Choroid plexus epithelial cell (primary cell): ENCODE measurements at regions not wholly inside any gene's neighbourhood (a gene's known extent, or its start where the extent isn't known, plus 50 kb on each side); places are given as distances from the start of the nearest gene placed in this dataset.

Experiments used
- DNase-seq: peaks from one replicate; pipeline ENCODE4 v3.0.0-alpha.2; 2010; ENCODE audit warnings: low read depth
- H3K4me3 ChIP-seq: 2 replicates; pipeline ENCODE4 v1.5.1; 2011; ENCODE audit warnings: low read depth, mild to moderate bottlenecking, control low read depth, low read length, moderate library complexity
- TF ChIP-seq, protein P1 (sequence below): conservative IDR thresholded peaks from 2 replicates; pipeline ENCODE4 v1.5.1; 2011; ENCODE audit warnings: low read depth, mild to moderate bottlenecking, control low read depth, inconsistent platforms, low read length, moderate library complexity

DNA sequence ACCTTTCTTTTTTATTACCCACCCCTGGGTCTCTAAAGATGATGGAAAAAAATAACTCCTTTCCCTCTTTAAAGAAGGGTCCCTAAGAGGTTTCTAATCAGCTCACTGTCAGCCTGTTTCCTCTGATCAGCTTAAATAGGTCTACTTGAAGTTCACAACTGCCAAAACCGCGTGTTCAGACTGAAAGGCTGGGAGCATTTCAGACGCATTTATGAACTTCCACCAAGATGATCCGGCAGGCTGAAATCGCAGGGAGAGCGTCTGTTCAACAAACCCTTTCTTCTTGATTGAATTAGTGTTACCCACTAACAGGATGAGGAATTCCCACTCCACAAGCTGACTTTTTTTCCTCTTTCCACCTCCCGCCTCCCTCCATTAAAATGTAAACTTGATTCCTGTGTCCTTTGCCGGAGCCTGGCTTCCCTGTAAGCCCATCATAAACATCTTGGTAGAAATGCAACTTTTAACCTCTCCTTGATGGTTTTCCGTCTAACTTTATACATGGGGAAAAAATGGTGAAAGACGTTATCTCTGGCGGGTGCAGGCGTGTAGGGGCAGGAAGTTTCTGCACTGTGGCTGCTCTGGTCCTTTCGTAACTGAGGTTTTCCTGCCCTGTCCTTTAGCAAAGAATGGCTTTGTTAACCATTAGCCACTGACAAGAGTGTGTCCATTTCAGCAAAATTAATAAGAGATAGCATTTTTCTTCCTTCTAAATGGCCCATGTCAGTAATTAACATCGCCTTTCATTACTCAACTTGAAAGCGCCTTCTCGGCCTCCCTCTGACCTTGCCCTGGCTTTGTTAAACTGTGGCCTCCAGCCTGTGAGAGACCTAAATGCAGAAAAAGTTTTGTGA is 130.7 kb downstream of the BAMBI start:
- no peak overlapping the region for H3K4me3 ChIP-seq
- TF ChIP-seq, protein P1, sequence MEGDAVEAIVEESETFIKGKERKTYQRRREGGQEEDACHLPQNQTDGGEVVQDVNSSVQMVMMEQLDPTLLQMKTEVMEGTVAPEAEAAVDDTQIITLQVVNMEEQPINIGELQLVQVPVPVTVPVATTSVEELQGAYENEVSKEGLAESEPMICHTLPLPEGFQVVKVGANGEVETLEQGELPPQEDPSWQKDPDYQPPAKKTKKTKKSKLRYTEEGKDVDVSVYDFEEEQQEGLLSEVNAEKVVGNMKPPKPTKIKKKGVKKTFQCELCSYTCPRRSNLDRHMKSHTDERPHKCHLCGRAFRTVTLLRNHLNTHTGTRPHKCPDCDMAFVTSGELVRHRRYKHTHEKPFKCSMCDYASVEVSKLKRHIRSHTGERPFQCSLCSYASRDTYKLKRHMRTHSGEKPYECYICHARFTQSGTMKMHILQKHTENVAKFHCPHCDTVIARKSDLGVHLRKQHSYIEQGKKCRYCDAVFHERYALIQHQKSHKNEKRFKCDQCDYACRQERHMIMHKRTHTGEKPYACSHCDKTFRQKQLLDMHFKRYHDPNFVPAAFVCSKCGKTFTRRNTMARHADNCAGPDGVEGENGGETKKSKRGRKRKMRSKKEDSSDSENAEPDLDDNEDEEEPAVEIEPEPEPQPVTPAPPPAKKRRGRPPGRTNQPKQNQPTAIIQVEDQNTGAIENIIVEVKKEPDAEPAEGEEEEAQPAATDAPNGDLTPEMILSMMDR = no peak
- peak; percentile 62 for DNase-seq

DNA sequence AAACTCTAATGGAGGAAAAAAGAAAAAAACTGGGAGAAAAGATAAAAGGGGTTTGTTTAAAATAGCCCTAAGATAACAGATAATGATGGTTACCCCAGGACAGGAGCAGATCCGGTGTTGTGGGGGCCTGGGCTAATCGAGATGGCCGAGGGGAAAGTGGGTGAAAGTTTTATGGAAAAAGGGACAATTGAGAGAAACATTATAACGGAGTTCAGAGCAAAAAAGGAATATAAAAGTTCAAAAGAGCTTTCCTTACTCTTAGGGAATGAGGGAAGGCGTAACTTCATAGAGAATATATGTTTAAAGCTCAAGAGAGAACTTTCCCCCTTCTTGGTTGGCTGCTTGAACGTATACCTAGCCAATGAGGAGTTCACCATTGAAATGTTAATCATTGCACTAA is 131.4 kb downstream of the BAMBI start:
- DNase-seq = no peak
- H3K4me3 ChIP-seq = no peak overlapping the region
- TF ChIP-seq, protein P1 = no peak

DNA sequence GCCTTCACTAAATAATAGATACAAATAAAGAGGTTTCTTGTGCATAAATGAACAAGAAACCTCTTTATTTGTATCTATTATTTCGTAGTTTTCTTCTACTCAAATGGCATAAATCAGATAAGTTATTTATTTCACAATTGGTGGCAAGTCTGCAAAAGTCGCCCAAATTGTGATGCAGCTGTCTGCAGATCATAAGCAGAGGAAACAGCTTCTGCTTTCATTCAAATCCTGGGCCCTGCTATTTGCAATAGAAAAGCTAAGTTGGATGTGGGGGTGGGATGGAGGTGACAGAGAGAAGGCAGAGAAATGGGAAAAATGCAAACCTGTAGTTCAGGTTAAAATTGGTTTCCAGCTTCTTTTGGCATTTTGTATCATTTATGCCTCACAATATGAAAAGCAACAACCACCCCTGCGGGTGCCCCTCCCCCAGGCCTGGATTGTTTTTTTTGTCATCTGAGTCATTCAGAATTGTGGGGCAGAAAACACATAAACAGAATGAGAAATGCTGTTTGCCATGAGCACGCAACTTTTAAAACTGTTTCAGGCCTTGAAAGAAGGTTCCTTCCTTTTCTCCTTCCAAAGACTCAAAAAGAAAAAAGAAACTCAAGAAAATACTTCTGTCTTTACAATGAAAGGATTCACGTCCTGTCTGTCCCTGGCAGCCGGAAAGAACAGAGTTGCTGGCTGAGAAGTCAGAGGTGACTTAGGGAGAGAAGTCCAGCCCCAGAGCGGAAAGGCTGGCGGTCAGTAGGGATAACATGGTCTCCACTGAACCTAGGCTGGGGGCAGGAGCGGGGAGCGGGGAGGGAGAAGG is 132.9 kb downstream of the BAMBI start:
- TF ChIP-seq, protein P1 = no peak
- peak; percentile 42 for DNase-seq
- H3K4me3 ChIP-seq = no peak overlapping the region

DNA sequence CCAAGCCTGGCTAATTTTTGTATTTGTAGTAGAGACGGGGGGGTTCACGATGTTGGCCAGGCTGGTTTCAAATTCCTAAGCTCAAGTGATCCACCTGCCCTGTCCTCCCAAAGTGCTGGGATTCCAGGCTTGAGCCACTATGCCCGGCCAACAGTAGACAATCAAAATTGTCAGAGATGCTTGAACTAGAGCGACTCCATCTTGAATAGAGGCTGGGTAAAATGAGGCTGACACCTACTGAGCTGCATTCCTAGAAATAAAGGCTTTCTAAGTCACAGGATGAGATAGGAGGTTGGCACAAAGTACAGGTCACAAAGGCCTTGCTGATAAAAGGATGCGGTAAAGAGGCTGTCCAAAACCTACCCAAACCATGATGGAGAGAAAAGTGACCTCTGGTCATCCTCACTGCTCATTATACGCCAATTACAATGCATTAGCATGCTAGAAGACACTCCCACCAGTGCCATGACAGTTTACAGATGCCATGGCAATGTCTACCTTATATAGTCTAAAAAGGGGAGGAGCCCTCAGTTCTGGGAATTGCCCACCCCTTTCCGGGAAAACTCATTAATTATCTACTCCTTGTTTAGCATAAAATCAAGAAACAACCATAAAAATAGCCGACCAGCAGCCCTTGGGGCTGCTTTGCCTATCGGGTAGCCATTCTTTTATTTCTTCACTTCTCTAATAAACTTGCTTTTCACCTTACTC is 134.5 kb downstream of the BAMBI start:
- no peak overlapping the region for H3K4me3 ChIP-seq
- TF ChIP-seq, protein P1 = no peak

GRCh38 chr10:28812384-28813372 is 135.4 kb downstream of the BAMBI start:
- H3K4me3 ChIP-seq = no peak overlapping the region
- TF ChIP-seq, protein P1 = no peak
- no peak for DNase-seq

More for the DNA sequence above, 134.5 kb downstream of the BAMBI start:
- DNase-seq = no peak

DNA sequence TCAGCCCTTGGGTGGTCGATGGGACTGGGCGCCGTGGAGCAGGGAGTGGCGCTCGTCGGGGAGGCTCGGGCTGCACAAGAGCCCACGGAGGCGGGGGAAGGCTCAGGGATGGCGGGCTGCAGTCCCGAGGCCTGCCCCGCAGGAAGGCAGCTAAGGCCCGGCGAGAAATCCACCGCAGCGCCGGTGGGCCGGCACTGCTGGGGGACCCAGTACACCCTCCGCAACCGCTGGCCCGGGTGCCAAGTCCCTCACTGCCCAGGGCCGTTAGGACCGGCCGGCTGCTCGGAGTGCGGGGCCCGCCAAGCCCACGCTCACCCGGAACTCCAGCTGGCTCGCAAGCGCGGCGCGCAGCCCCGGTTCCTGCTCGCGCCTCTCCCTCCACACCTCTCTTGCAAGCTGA is 138.4 kb downstream of the BAMBI start:
- TF ChIP-seq, protein P1 = no peak
- no peak for DNase-seq
- H3K4me3 ChIP-seq = no peak overlapping the region
